ENCODE measurements at regions not wholly inside any gene's neighbourhood (a gene's known extent, or its start where the extent isn't known, plus 50 kb on each side); places are given as distances from the start of the nearest gene placed in this dataset.
"Not testable (repeated sequence)": the region's sequence is repeated elsewhere in the genome, so short reads cannot be mapped to it uniquely, and the experiment has no call there.

DNA sequence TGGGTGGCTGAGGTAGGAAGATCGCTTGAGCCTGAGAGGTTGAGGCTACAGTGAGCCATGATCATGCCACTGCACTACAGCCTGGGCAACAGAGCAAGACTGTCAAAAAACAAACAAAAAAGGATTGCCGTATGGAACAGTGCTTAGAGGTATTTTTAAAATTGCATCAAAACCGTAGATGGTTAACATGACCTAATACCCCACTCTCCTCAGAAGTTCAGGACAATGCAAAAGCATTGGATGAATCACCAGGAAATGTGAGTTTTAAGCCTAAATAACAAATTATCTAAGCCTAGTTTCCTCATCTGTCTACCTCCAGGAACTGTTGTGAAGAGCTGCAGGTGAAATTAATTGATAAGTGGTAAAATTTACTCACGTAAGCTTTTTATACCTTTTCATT, 123.8 kb upstream of the ID4 start:
- no peak for DNase-seq

DNA sequence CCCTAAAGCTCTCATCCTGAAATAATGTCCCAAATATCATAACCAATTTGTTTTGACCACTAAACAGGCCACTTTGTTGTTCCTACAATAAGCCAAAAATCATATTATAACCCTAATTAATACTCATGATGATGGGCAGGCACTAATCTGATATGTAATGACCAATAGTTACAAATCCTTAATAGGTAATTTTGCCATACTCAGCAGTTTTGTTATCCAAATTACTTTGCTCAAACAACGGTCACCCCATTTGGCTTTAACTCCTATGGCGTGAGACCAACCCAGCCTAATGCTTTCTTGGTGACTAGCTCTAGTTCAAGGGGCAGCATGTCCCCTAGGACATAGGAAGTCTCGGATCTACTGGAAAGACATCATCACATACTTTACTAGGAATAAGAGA, 123.2 kb upstream of the ID4 start:
- DNase-seq: no peak

DNA sequence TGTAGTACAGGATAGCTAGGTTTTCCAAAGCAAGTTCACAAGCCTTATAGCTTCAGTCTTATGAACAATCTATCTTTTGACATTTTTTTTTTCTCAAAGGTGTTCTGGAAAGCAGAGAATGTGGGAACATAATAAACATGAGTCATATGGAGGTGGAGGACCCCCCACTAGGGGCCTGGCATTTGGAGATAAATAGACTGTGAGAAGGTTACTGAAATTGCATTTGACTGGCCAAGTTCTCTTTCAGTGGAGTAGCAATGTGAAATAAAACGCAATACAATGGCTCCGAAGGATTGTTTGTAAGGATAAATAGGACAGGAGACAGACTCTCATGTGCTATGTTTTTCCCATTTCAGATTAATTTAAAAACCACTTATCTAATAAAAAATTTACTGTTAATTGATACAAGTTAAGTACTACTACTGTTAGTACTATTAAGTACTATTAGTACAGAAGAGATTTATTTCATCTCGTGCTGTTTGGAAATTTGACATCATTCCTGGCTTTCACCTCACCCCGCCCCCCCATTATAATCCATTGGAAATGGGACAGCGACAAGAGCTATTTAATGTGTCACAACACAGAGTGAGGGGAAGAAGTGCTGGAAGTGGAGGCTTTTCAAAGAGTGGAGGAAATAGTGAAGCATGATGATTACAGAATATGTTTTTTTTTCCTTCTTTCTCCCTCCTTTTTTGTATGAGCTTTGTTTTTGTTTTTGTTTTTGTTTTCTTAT, 122.6 kb upstream of the ID4 start:
- no peak for DNase-seq

DNA sequence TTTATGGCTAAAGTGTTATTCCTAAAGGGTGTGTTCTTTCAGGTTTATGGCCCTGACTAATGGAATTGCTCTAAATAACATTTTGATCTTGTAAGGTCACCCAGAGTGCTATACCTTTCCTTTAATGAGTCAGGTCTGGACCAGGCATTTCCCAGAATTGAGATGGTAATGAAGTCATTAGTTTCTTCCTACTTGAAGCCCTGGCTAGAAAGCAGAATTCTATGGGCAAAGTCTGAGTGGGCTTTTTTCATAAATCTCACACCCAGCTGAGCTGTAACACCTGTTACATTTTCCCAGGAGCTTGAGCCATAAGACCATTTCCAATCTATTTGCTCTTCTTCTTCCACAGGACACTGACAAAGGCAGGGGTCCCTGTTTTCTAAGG, 122.0 kb upstream of the ID4 start:
- DNase-seq: no peak

DNA sequence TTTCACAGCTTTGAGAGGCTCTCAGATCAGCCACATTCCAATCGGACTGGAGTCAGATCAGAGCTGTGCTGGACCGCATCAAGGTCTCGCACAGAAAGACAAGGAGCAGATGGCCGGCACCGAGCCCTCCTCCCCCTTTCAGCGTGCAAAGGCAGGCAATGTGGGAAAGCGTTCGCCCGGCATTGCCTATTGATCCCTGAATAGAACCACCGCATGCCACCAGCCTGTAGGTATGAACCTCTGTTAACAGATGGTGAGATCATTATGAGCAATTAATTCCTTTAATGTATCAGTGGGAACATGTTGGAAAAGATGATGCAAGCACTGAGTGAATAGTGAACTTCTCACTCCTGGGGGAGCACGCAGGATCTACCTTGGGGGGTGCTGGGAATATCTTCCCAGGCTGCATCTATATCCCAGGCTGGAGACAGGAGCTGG, 117.5 kb upstream of the ID4 start:
- no peak for DNase-seq

DNA sequence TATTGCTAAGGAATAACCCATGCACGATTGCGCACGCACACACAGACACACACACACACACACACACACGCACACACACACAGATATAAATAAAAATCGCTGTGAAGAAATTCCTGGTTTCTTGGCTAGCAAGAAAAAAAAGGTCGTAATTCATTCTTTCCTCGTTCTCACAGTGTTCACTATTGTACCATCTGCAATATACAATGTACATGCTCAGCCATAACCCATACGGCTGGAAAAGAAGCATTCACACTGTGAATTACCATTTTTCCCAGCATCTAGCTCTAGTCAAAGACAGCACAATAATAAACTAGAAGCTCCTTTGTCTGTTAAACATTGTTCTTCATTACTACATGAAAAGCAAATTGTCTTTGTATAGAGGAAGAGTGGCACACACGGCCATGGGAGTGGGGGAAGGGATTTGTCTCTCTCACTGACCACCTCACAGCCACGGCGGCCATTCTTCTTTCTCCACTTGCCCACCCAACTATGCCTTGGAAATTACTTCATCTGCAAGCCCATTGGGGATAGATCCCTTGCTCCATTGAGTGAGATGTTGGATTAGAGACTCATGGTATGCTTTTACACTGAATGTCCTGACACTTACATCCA, 115.3 kb upstream of the ID4 start:
- DNase-seq: no peak

DNA sequence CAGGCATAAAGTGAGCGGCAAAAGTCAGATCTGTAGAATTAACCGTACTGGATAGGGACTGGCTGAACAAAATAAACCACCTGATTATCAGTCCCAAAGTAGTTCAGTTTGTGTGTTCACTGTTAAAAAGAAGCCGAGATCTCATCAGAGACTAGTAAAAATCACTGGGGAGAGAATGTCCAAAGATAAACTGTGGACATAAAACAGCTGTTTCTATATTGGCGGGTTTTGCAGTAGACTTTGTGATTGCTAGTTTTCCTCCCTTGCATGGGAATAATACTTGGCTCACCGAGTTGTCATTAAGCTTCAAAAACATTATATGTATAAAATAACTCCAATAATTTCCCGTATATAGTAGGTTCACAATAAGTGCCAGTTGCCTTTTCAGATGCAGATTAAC, 114.2 kb upstream of the ID4 start:
- no peak for DNase-seq

DNA sequence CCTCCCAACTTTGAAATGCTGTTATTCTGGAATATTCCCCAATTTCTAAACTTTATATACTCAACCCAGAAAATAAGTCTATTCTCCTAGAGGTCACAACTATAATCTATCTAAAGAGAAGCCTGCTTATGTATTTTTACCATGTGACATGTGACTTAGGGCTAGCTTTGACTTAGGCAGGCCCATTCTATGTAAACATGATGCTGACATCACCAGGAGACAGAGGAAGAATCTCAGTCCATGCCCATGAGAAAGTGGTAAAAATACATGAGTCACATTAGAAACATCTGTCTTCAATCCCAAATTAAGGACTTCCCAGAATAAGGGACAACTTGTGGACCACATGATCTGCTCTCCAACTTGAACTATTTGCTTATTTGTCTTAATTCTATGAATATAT, 113.6 kb upstream of the ID4 start:
- no peak for DNase-seq

DNA sequence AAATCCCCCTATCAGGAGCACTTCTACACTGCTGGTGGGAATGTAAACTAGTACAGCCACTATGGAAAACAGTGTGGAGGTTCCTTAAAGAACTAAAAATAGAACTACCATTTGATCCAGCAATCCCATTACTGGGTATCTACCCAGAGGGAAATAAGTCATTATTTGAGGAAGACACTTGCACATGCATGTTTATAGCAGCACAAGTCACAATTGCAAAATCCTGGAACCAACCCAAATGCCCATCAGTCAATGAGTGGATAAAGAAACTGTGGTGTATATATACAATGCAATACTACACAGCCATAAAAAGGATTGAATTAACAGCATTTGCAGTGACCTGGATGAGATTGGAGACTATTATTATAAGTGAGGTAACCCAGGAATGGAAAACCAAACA, 111.7 kb upstream of the ID4 start:
- DNase-seq: not testable (repeated sequence)

DNA sequence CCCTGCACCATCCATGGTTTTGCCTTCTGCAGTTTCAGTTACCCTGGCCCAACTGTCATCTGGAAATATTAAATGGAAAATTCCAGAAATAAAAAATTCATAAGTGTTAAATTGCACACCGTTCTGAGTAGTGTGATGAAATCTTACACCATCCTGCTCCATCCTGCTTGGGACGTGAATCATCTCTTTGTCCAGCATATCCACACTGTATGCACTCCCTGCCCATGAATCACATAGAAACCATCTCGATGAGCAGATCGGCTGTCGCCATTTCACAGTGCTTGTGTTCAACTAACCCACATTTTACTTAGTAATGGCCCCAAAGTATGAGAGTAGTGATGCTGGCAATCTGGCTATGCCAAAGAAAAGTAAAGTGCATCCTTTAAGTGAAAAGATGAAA, 105.9 kb upstream of the ID4 start:
- DNase-seq: no peak

DNA sequence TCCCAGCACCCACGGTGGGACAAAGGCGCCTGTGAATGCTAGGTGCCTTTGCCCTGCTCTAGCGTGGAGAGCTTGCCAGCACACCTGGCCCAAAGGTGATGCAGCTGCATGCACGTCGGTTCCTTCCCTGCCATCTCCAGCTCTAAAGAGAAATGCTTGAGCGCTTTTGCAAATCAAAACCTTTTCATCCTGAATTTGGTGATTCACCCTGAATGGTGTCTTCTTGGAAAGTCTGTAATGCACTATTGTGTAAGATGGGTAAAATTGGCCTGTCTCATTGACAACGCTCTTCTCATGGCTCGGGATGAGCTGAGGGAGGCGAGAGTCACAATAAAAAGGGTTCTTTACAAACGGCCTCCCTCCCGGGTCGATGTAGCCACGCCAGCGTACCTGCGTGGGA, 103.1 kb upstream of the ID4 start:
- DNase-seq: no peak

DNA sequence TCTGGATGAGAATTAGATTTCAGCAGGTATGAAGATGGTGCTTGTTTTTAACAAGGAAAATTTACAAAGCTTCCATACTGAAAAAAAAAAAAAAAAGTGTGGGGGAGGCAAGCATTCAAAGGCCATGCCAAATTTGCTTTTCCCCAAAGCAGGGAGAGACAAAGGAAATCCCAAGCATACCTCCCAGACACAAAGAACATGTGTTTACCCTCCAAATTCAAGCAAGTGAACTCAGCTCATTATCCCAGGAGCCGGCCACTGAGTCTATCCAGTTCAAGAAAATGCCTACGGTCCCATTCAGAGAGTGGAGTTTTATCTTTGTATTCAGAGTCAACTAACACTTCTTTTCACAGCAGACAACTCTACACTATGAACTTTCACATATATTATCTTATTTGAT, 102.7 kb upstream of the ID4 start:
- no peak for DNase-seq

DNA sequence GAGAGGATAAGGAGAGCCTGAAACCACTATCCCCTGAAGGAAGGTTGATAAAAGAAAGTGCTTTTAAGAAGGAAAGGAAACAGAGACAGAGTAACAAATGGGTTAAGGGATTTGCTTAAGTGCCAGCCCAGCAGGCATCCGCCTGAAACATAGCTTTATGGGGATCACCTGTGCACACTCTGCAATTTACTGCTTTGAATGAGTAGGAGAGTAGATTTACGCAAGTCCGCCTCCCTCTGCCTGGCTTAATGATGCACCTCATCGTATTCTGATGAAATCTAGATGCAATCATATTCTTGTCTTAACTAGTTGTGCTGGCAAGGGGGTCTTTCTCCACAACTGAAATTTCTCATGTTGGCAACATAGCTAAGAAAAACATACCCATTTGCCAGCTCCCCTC, 101.1 kb upstream of the ID4 start:
- DNase-seq: no peak

DNA sequence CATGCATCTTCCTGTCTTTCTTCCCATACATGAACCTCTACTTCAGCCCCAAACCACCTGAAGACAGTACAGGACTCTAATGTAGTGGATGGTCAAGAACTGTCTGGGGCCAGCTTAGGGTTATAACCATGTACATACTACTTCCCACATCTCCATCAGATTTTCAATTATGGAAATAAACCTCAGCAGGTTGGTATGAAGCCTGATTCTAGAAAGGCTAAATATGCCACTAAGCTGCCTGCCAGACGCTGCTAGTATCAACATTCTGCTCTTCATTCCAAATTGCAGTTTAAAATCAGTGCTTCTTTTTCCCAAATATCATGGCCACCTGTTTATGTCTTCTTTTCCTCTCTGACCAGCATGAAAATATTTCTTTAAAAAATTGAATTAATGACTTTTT, 99.2 kb upstream of the ID4 start:
- DNase-seq: no peak

DNA sequence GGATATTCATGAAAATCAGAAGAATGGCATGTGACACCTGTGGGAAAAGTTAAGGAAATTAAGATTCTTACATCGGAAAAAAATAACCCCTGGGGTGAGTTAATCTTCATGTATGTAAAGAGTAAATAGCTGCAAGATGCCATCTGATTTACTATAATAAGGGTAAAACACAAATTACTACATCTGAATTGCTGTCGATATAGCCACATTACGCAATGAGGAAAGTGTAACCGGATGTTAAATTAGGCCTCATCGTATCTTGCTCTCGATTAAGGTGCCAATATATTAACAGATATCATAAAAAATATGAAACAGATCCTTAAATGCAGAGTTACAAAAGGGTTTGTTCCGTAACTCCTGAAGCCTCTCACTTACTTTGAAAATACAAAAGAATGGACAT, 87.4 kb upstream of the ID4 start:
- DNase-seq: no peak

DNA sequence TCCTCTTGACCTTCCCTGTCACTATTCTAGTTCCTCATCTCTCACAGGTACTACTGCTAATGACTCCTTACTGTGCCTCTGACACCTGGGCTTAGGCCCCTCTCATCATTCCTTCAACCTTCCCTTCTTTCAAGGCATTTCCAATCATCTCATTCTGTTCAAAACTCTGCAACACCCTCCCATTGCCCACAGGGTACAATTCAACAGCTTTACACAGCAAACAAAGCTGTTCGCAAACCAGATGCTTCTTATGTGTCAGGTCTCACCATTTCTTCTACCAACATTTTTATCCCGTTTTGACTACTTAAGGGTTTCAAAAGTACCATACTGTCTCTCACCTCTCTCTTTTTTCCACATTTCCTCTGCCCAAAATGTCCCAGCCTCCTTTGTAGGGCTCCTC, 84.4 kb upstream of the ID4 start:
- no peak for DNase-seq

DNA sequence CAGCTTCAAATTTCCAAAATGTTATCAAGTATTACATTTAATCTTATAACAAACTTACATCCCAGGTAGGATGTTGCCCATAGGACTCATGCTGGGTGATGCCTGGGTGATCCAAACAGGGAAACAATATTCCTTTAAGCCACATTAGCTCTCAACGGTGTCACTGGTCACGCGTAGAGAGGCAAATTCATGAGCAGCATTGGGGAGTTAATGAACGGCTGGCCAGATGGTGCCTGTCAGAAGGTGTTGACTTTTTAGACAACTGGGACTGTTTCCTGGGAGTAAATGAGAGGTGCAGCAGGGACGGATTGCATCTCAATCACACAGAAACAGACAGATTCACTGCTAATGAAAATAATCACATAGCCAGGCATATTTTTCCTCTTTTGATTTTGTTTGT, 83.3 kb upstream of the ID4 start:
- DNase-seq: no peak

DNA sequence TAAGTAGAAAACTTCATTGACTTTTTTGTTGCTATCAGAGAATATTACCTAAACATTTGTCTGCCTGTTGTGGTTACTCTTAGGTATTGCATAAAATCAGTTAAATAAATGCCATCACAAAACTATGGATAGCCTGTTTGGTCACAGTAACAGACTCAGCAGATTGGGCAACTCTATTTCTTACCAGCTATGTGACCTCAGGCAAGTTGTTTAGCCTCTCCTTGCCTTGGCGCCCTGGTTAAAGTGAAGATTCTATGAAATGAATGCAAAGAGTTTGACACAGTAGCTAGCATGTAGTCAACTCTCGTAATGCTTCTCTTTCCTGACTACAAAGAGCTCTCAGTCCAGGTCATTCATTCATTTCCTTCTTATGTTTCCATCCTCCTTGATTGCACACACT, 82.5 kb upstream of the ID4 start:
- no peak for DNase-seq

DNA sequence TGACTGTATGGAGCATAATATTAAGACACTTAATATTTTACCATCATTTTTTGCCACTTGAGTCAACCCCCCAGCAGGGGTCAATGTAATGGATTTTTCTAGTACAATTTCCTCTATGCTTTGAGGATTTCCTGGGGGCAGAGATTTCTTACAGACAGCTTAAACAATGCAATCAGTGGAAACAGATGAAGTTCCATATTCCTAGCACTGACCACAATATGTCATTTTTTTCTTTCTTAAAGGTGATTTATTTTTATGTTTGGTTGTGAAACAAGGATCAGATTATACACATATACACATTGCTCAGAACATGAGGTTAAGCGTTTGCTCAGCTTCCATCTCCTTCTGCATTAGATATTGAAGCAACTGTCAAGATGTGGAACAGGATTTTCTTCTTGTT, 82.0 kb upstream of the ID4 start:
- no peak for DNase-seq

DNA sequence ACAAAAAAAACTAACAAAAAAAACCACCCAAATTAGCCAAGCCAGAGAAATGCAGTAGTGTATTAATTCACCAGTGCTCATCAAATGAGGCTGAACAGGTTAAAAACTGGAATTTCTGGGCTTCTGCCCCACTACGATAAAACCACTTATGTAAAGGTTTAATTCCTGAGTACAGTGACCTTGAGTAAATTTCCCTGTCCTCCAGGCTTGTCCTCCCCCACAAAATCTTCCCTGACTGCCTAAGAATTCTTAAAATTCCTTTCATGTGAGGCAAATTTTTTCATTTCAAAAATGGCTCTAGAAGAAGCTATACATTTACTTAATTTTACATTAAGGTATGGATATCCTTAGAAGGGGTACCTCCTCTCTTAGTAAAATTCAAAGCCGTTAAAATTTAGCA, 80.1 kb upstream of the ID4 start:
- no peak for DNase-seq

DNA sequence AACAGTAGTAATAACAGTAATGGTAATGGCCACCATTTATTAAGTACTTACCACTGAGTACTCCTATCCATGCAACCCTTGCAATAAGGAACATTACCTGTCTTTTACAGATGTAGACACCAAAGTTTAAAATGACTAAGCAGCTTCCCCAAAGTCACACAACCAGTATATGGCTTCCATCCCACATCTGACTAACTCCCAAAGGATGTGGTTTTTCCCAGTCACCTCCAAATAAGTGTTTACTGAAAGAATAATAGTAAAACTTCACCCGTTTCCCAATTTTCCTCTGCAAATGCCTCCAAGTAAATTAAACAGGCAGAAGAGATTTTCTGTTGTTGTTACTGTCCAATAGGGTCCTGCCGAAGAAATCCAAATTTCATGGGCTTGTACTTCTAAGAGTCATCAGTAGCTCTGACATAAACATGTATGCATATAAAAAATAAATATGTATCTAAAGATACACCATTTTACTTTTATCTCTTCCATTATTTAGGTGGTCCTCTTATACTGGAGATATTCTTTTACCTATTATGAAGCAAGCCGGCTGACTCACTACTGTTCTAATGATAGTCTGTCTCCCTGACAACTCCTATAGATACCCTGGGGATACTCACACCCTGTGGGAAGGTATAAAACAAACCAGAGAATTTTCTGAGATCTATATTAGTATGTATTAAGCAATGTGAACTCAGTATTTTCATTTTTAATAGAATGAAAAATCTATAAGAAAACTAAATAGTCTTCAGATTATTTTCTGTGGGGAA, 77.9 kb upstream of the ID4 start:
- no peak for DNase-seq

DNA sequence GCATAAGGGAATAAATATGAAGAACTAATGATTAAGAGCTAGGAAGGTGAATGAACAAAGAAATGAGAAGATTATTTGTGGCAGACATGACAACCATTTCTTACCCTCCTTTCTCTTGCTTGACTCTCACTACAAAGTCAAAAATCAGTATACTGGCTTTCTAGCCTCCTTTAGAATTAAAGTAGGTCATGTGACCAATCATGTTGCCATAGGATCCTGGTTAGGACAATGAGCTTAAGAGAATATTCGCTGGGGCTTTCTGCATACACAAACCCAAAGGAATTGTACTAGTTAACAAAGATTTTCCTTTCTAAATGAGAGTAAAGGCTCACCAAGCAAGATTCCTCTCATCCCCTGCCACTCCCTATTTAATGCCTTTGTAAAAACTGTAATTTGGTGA, 76.0 kb upstream of the ID4 start:
- no peak for DNase-seq

DNA sequence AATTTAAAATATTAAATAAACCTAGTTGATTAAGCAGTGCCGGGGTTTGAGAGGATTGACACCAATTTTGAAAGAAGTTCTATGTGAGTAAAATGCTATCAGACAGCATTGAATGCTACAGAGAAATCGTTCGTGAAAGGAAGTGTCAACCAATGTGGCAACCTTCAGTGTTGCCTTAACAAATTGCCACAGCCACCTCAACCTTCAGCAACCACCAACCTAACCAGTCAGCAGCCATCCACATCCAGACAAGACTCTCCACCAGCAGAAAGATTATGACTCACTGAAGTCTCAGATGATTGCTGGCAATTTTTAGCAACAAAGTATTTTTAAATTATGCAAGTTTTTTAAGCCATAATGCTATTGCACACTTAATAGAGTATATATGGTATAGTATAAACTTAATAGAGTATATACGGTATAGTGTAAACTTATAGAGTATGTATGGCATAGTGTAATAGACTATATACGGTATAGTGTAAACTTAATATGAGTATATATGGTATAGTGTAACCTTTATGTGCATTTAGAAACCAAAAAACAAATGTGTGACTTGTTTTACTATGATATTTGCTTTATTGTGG, 65.3 kb upstream of the ID4 start:
- DNase-seq: no peak

DNA sequence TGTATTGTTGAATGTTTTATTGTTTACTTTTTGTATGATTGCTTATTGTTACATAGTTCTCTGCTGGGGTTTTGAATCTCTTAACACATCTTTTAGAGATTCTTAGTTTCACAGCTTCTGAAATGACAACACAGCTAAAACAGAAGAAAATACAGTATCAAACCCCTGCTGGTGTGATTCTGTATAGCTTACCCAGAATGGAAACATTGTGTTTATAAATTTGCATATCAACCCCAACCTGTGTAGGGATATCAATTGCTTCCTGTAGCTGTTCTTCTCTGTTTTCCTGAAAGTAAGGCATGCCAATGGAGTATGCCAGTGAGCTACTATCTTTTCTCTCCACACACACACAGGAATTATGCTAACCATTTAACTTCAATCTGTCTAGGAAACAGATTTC, 64.3 kb upstream of the ID4 start:
- no peak for DNase-seq
